Omental fat pad (tissue), 3 donors: ENCODE measurements at regions not wholly inside any gene's neighbourhood (a gene's known extent, or its start where the extent isn't known, plus 50 kb on each side); places are given as distances from the start of the nearest gene placed in this dataset.

Experiments used
- ATAC-seq: fragments of 150-250 bp; one replicate; pipeline ENCODE4 v1.9.1; 2016; ENCODE audit warnings: mild to moderate bottlenecking, moderate library complexity; ENCODE audit not compliant: low FRiP score
- DNase-seq: peaks from one replicate; pipeline ENCODE4 v3.0.0-alpha.2; 2019; ENCODE audit warnings: low spot score
- TF ChIP-seq, protein P1 (sequence below), 3 donors: fragments of 450-650 bp; IDR thresholded peaks; one replicate each; pipeline ENCODE4 v1.5.1; 2016 to 2017; ENCODE audit warnings: antibody characterized with exemption in 3 of 3, mild to moderate bottlenecking in 3 of 3, moderate library complexity in 2 of 3

DNA sequence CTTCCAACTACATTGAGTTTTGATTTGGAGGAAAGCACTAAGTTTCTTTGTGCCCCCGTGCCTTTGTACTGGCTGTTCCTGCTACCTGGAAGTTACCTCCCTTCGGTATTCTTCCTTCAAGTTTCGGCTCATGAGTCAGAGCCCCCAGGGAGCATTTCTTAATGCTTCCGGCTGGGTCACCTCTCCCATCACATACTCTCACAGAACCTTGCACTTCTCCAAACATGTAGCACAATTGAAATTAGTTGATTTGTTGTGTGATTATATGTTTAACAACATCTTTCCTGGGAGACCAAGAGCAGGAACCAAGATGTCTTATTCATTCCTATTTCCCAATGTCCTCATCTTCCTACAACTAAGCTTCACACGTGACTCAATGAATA lies 158.6 kb upstream of the CDH5 start:
- TF ChIP-seq, protein P1, sequence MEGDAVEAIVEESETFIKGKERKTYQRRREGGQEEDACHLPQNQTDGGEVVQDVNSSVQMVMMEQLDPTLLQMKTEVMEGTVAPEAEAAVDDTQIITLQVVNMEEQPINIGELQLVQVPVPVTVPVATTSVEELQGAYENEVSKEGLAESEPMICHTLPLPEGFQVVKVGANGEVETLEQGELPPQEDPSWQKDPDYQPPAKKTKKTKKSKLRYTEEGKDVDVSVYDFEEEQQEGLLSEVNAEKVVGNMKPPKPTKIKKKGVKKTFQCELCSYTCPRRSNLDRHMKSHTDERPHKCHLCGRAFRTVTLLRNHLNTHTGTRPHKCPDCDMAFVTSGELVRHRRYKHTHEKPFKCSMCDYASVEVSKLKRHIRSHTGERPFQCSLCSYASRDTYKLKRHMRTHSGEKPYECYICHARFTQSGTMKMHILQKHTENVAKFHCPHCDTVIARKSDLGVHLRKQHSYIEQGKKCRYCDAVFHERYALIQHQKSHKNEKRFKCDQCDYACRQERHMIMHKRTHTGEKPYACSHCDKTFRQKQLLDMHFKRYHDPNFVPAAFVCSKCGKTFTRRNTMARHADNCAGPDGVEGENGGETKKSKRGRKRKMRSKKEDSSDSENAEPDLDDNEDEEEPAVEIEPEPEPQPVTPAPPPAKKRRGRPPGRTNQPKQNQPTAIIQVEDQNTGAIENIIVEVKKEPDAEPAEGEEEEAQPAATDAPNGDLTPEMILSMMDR (IDR thresholded peaks at IDR 0.05) = no peak
- ATAC-seq = no peak
- DNase-seq = no peak

- ATAC-seq (no peak), DNase-seq (no peak)
- TF ChIP-seq, protein P1 (IDR thresholded peaks at IDR 0.05) = no peak
Measured at GRCh38 chr16:66207139-66207882, 159.2 kb upstream of the CDH5 start.

GRCh38 chr16:66206363-66206762 lies 160.1 kb upstream of the CDH5 start:
- TF ChIP-seq, protein P1 (IDR thresholded peaks at IDR 0.05) = no peak
- DNase-seq (no peak), ATAC-seq (no peak)

- ATAC-seq (no peak), DNase-seq (no peak)
- TF ChIP-seq, protein P1 (IDR thresholded peaks at IDR 0.05) = no peak
Measured at GRCh38 chr16:66205287-66206231, 160.9 kb upstream of the CDH5 start.

DNA sequence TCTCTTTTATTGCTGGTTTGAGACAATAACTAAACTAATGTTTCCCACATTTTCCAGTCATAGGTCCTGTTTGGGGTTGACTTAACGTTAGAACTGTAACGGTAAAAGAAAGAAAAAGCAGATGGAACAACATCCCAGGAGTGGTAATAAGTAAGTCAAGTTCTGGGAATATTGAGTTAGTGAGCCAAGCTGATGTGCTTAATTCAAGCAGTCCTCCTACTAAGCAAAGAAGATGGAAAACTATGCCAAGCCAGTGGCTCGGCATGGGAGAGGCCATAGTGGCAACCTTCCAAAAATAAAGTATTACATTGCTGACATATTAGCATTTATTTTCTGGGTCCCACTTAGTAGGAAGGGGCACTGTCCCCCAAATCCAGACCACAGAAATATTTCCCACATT lies 161.7 kb upstream of the CDH5 start:
- DNase-seq (no peak), ATAC-seq (no peak)
- TF ChIP-seq, protein P1 (IDR thresholded peaks at IDR 0.05) = no peak

DNA sequence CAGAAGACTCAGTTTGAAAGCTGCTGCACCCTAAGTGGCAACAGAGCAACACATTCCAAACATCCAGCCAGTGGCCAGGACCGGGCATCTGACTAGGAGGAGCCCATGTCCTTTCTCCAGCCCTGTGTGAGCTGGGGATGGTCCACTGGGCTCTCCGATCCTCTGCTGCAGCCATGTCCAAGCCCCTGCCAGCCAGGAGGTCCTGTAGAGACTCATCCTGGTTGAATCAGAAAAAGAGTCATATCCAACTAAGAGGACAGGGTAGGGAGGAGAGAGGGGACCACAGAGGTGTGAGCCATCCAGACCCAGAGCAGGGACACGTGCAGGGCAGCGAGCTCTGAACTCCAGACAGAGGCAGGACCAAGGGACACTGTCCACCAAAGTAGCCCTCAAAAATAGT lies 163.0 kb upstream of the CDH5 start:
- no peak for DNase-seq
- no peak for ATAC-seq
- TF ChIP-seq, protein P1 (IDR thresholded peaks at IDR 0.05) = no peak
